ENCODE measurements at regions not wholly inside any gene's neighbourhood (a gene's known extent, or its start where the extent isn't known, plus 50 kb on each side); places are given as distances from the start of the nearest gene placed in this dataset.

GRCh38 chr3:178352326-178353005, 183.8 kb upstream of the KCNMB2 start:
- TF ChIP-seq E2F1 (CRISPR knock-in tag; IDR thresholded peaks at IDR 0.05) (no peak), CTCF (IDR thresholded peaks at IDR 0.05) (no peak), CREM (CRISPR knock-in tag; IDR thresholded peaks at IDR 0.05) (no peak)
